HepG2 (cell line): ENCODE measurements at regions not wholly inside any gene's neighbourhood (a gene's known extent, or its start where the extent isn't known, plus 50 kb on each side); places are given as distances from the start of the nearest gene placed in this dataset.

Experiments used
- CBX2 ChIP-seq, 2 experiments: fragments of 200-600 bp in 1 of 2; sonication (generic); formaldehyde crosslinking in 1 of 2; IDR thresholded peaks; 2 replicates each; pipeline versions ENCODE4 v1.7.0 to v1.8.1; 2018 to 2022; ENCODE audit warnings: low read depth in 2 of 2, low read length in 1 of 2, mild to moderate bottlenecking in 1 of 2, missing genetic modification reagents in 1 of 2
- CREB1 ChIP-seq, 2 experiments: fragments of 450-650 bp in 1 of 2; IDR thresholded peaks; 2 replicates each; pipeline ENCODE4 v1.6.1; 2016 to 2017; ENCODE audit warnings: control low read depth in 1 of 2, mild to moderate bottlenecking in 1 of 2, missing compliant biosample characterization in 1 of 2, missing genetic modification characterization in 1 of 2
- CREB3 ChIP-seq: sonication (generic); formaldehyde crosslinking; IDR thresholded peaks from 2 replicates; pipeline ENCODE4 v1.5.0; 2020; ENCODE audit warnings: missing genetic modification reagents
- CTCF ChIP-seq: sonication (generic); formaldehyde crosslinking; IDR thresholded peaks from 2 replicates; pipeline ENCODE4 v1.5.0; 2020; ENCODE audit warnings: mild to moderate bottlenecking, missing genetic modification reagents, moderate library complexity
- DZIP1 ChIP-seq: sonication (generic); formaldehyde crosslinking; IDR thresholded peaks from 2 replicates; pipeline ENCODE4 v1.5.0; 2020; ENCODE audit warnings: mild to moderate bottlenecking, missing genetic modification reagents
- ESRRA ChIP-seq: sonication (generic); formaldehyde crosslinking; IDR thresholded peaks from 2 replicates; pipeline ENCODE4 v1.5.1; 2020; ENCODE audit warnings: mild to moderate bottlenecking, low read depth, missing genetic modification reagents
- MEIS1 ChIP-seq: sonication (generic); formaldehyde crosslinking; IDR thresholded peaks from 2 replicates; pipeline ENCODE4 v1.9.0; 2021; ENCODE audit warnings: mild to moderate bottlenecking, missing genetic modification reagents, moderate library complexity, borderline replicate concordance
- NR2C2 ChIP-seq: sonication (generic); formaldehyde crosslinking; IDR thresholded peaks from 2 replicates; pipeline ENCODE4 v1.4.0; 2020; ENCODE audit warnings: missing genetic modification reagents, mild to moderate bottlenecking, moderate library complexity, borderline replicate concordance
- RXRB ChIP-seq: IDR thresholded peaks from 2 replicates; pipeline ENCODE4 v1.6.1; 2016; ENCODE audit warnings: borderline replicate concordance, missing genetic modification reagents, missing compliant biosample characterization
- SUZ12 ChIP-seq: fragments of 150-350 bp; IDR thresholded peaks from 2 replicates; pipeline ENCODE4 v1.6.1; 2014; ENCODE audit warnings: low read depth, low read length
- THAP7 ChIP-seq: sonication (generic); formaldehyde crosslinking; IDR thresholded peaks from 2 replicates; pipeline ENCODE4 v1.8.1; 2023; ENCODE audit warnings: mild to moderate bottlenecking, missing genetic modification reagents
- ZBTB26 ChIP-seq: IDR thresholded peaks from 2 replicates; pipeline ENCODE4 v1.6.1; 2016; ENCODE audit warnings: missing compliant biosample characterization, missing genetic modification reagents, borderline replicate concordance
- ZNF280D ChIP-seq: sonication (generic); formaldehyde crosslinking; IDR thresholded peaks from 2 replicates; pipeline ENCODE4 v1.5.1; 2020; ENCODE audit warnings: mild to moderate bottlenecking, missing genetic modification reagents
- ZNF768 ChIP-seq: sonication (generic); formaldehyde crosslinking; IDR thresholded peaks from 2 replicates; pipeline ENCODE4 v1.4.0; 2020; ENCODE audit warnings: missing genetic modification reagents

GRCh38 chr10:77738496-77739158 is 101.0 kb upstream of the KCNMA1 start:
- TF ChIP-seq ZNF768 (CRISPR knock-in tag) (no peak), RXRB (CRISPR knock-in tag) (no peak), ZBTB26 (CRISPR knock-in tag) (no peak), DZIP1 (no peak), THAP7 (CRISPR knock-in tag) (no peak), CREB1 (IDR thresholded peaks at IDR 0.05) (no peak), CREB1 (CRISPR knock-in tag; IDR thresholded peaks at IDR 0.05) (no peak), CREB3 (CRISPR knock-in tag) (no peak), ZNF280D (CRISPR knock-in tag) (no peak), SUZ12 (no peak), MEIS1 (CRISPR knock-in tag) (no peak), ESRRA (no peak), CBX2 (IDR thresholded peaks at IDR 0.05; ENCODE audit: low read depth, low read length) (no peak), CBX2 (CRISPR knock-in tag; IDR thresholded peaks at IDR 0.05; ENCODE audit: low read depth) (no peak), NR2C2 (CRISPR knock-in tag) (no peak), CTCF (CRISPR knock-in tag) (no peak)
